Liver (tissue), 3 donors: ENCODE measurements at regions not wholly inside any gene's neighbourhood (a gene's known extent, or its start where the extent isn't known, plus 50 kb on each side); places are given as distances from the start of the nearest gene placed in this dataset.

Source experiments
- CTCF ChIP-seq: fragments of 150-350 bp; IDR thresholded peaks from 2 replicates; pipeline ENCODE4 v1.5.1; 2017; ENCODE audit warnings: improper control_type of control experiment, low read depth, low read length; ENCODE audit not compliant: missing input control
- FOXA1 ChIP-seq: IDR thresholded peaks from 2 replicates; pipeline ENCODE4 v1.6.1; 2016; ENCODE audit warnings: antibody characterized with exemption
- NR2F2 ChIP-seq: IDR thresholded peaks from 2 replicates; pipeline ENCODE4 v1.6.1; 2016; ENCODE audit warnings: antibody characterized with exemption
- RAD21 ChIP-seq, 2 donors: IDR thresholded peaks; 2 replicates each; pipeline ENCODE4 v1.6.1; 2016; ENCODE audit warnings: antibody characterized with exemption in 2 of 2, mild to moderate bottlenecking in 2 of 2
- SP1 ChIP-seq: IDR thresholded peaks from 2 replicates; pipeline ENCODE4 v1.6.1; 2018; ENCODE audit warnings: antibody characterized with exemption, mild to moderate bottlenecking
- TAF1 ChIP-seq: conservative IDR thresholded peaks from 2 replicates; pipeline ENCODE4 v1.6.1; 2016; ENCODE audit warnings: antibody characterized with exemption, mild to moderate bottlenecking
- YY1 ChIP-seq: IDR thresholded peaks from 2 replicates; pipeline ENCODE4 v1.6.1; 2016; ENCODE audit warnings: antibody characterized with exemption, mild to moderate bottlenecking
- TF ChIP-seq, protein P1 (sequence below): IDR thresholded peaks from 2 replicates; pipeline ENCODE4 v1.6.1; 2016; ENCODE audit warnings: antibody characterized with exemption
- TF ChIP-seq, protein P2 (sequence below): IDR thresholded peaks from 2 replicates; pipeline ENCODE4 v1.6.1; 2016; ENCODE audit warnings: antibody characterized with exemption, mild to moderate bottlenecking
- TF ChIP-seq, protein P3 (sequence below): IDR thresholded peaks from 2 replicates; pipeline ENCODE4 v1.6.1; 2016; ENCODE audit warnings: antibody characterized with exemption
- donor health status: healthy.
- donor health status: healthy.

DNA sequence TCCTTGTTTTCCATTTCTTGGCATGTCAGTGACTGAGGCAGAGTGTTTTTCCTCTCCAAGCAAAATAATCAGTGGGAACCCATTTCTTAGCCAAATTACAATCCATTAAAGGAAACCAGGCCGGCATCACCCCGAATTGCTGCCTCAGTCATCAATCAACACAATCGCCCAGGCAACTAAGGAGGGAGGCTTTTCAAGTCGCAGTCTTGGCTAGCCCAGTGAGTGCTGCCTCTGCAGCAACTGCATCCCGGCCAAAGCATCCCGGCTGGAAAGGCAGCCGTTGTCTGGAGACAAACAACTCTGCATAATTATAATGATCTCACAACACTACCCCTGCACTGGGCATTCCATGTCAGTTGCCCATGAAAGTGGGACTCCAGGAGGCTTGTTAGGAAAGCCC is 213.5 kb upstream of the PRICKLE2 start:
- TF ChIP-seq CTCF = no peak
- TF ChIP-seq, protein P1, sequence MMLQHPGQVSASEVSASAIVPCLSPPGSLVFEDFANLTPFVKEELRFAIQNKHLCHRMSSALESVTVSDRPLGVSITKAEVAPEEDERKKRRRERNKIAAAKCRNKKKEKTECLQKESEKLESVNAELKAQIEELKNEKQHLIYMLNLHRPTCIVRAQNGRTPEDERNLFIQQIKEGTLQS = no peak
- no peak for TF ChIP-seq FOXA1
- TF ChIP-seq, protein P2, sequence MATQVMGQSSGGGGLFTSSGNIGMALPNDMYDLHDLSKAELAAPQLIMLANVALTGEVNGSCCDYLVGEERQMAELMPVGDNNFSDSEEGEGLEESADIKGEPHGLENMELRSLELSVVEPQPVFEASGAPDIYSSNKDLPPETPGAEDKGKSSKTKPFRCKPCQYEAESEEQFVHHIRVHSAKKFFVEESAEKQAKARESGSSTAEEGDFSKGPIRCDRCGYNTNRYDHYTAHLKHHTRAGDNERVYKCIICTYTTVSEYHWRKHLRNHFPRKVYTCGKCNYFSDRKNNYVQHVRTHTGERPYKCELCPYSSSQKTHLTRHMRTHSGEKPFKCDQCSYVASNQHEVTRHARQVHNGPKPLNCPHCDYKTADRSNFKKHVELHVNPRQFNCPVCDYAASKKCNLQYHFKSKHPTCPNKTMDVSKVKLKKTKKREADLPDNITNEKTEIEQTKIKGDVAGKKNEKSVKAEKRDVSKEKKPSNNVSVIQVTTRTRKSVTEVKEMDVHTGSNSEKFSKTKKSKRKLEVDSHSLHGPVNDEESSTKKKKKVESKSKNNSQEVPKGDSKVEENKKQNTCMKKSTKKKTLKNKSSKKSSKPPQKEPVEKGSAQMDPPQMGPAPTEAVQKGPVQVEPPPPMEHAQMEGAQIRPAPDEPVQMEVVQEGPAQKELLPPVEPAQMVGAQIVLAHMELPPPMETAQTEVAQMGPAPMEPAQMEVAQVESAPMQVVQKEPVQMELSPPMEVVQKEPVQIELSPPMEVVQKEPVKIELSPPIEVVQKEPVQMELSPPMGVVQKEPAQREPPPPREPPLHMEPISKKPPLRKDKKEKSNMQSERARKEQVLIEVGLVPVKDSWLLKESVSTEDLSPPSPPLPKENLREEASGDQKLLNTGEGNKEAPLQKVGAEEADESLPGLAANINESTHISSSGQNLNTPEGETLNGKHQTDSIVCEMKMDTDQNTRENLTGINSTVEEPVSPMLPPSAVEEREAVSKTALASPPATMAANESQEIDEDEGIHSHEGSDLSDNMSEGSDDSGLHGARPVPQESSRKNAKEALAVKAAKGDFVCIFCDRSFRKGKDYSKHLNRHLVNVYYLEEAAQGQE = no peak
- TF ChIP-seq RAD21 (IDR thresholded peaks at IDR 0.05) = no peak
- TF ChIP-seq NR2F2 = no peak
- TF ChIP-seq YY1 = no peak
- no peak for TF ChIP-seq SP1
- no peak for TF ChIP-seq TAF1
- TF ChIP-seq, protein P3, sequence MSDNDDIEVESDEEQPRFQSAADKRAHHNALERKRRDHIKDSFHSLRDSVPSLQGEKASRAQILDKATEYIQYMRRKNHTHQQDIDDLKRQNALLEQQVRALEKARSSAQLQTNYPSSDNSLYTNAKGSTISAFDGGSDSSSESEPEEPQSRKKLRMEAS = no peak
